Stimulated activated CD8-positive, alpha-beta memory T cell treated with anti-CD3 and anti-CD28 coated beads, Interleukin-7, amount 100 ng/mL, for 24 hours (primary cell): ENCODE measurements at regions not wholly inside any gene's neighbourhood (a gene's known extent, or its start where the extent isn't known, plus 50 kb on each side); places are given as distances from the start of the nearest gene placed in this dataset.
"Not testable (repeated sequence)": the region's sequence is repeated elsewhere in the genome, so short reads cannot be mapped to it uniquely, and the experiment has no call there.

Experiments used
- DNase-seq: peaks from one replicate; pipeline ENCODE4 v3.0.0-alpha.2; 2020; ENCODE audit warnings: low read depth

DNA sequence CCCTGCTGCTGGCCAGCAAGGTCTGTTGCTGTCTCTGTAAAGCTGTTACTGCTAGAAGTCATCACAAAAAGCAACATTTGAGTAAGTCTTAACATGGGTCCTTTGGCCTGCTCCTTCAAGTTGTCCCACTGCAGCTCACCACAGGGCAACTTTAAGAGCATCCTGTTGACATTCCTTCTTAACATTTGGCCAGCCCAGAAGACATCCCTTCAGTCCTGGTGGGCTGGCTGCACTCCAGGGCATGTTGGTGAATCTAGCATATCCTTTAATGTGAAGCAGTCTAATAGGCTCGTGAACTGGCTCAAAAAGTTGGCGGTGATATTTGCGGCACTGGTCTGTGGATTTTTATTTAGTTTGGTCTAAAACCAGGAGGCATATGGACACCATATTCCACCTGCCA is 92.2 kb upstream of the MAML3 start:
- DNase-seq: no peak

DNA sequence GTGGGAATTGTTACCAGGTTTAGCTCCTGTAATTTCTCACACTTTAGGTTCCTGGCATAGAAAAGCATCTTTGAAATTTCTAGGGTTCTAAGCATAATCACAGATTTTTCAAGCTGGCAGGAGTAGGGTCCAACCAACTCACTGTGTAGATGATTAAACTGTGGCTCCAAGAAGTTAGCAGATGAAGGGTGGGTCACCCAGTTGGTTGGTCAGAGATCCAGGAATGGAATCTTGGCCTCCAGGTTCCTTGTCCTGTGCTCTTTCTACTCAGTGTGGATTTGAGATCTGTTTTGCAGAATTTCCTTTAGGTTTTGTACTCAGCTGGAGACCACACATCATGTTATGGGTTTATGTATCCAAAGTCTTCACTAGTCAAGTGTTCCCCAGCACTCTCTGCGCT is 90.3 kb upstream of the MAML3 start:
- no peak for DNase-seq

DNA sequence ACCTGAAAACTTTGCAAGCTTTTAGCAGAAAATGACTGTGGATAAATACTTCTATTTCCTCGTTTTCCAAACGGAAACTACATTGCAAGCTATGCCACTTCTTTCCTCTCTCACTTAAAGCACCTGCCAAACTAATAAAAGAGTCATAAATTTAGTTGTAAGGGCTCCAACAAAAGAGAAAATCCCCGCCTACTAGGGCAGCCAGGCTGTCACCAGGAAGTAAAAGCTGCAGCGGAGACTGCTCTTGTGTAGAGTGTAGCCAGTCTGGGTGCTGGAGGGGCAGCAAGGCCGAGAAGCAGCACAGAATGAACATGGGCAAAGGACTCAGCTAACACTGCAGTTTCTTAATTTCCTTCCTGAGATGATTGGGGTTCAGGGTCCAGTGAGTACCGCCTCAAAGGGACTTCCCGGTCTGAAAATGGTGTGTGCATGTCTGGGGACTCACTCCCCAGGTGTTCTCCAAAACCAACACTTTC is 89.3 kb upstream of the MAML3 start:
- no peak for DNase-seq

DNA sequence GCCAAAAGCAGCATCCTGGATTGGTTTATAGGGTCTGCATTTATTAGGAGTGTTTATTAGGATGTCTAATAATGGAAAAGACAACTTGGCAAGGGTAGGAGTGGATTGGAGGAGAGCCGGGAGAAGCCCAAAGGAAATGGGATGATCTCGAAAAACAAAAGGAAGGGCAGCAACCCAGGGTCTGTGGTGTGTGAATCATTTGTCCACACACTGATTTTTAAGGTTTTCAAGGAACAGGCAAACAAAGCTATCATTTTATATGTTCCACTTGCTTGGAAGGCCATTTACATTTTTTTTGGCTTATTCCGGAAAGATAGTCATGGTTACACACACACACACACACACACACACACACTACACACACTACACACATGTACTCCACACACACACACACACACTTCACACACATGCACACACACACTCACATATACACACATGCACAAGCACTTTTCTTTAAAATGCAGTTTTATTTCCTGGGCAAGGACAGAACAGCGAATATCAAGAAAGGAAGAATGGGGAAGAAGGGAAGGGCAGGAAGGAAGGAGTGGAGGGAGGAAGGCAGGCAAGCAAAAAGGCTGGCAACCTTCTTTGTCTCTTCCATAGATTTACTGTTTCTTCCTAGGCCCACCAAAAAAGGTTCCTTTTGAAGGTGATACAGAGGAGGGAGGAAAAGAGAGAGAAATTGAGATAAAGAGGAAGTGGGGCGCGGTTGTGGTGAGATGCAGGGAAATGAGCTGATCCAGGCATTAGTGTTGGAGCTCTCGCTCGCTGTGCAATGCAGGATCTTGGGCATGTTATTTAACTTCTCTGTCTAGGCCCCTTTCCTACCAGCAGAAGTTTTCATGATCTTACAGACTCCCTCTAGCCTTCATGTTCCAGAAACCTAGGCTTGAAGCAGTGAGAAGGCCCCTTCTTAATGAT is 88.6 kb upstream of the MAML3 start:
- no peak for DNase-seq

DNA sequence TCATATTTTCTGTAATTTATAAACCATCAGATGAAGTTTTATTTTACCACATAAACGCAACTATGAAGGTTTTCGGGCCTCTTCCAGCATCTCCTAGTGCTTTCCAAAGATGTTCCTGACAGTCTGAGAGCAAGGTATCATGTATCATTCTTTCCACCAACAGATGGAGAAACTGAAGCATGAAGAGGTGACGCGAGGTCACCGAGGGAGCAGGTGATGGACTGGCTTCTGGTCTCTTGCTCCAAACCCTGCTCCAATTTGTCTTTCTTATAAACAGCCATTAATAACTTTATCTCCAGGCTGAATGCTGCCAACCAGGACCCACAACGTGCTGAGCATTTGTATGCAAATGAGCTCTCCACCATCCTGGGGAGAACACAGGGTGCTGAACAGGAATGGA is 86.3 kb upstream of the MAML3 start:
- no peak for DNase-seq

DNA sequence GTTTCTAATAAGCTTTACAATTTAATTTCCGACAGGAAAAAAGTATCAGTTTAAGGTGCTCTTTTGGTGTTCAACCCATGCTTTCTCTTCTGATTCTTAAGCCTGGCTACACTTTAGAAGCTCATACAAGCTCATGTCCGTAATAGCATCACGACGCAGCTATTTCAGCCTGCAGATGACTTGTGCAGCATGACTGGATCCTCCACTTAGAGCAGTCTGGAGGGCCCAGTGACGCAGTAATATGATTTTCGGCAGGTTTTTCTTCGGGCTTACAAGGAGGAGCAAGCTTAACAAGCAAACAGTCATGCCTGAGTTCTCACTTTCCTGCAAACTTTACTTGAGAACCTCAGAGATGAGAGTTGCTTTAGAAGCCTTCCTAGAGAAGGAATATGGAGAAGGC is 85.3 kb upstream of the MAML3 start:
- no peak for DNase-seq

DNA sequence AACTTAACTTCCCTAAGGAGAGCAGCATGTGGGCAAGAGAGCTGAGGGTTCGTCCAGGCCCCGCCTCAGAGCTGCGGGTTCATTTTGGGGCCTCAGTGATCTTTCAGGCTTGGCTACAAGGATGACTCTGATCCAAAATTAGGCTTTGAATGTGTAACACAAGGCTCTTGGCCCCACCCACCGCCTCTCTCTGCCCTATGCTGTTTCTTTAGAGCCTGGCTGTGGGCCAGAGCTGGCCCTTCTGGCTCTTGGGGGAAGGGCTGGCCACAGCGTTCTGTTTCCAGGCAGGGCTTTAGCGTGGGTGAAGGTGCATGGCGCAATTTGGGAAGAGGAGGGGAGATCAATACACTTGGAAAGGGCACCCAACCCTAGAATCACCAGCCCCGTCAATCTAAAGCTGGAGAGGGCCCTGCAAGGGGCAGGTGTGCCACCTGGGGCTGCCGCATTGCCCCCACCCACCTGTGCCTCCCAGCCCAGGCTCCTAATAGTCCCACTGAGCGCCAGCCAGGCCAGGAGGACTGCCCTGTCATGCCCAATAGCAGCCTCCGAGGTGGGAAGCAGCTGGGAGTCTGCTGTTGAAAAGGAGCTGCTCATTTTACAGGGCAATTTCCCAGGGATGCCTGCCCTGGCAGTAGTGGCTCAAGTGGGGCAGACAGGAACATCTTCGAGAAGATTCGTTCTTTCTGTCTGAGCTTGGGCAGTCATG is 84.5 kb upstream of the MAML3 start:
- DNase-seq: no peak

DNA sequence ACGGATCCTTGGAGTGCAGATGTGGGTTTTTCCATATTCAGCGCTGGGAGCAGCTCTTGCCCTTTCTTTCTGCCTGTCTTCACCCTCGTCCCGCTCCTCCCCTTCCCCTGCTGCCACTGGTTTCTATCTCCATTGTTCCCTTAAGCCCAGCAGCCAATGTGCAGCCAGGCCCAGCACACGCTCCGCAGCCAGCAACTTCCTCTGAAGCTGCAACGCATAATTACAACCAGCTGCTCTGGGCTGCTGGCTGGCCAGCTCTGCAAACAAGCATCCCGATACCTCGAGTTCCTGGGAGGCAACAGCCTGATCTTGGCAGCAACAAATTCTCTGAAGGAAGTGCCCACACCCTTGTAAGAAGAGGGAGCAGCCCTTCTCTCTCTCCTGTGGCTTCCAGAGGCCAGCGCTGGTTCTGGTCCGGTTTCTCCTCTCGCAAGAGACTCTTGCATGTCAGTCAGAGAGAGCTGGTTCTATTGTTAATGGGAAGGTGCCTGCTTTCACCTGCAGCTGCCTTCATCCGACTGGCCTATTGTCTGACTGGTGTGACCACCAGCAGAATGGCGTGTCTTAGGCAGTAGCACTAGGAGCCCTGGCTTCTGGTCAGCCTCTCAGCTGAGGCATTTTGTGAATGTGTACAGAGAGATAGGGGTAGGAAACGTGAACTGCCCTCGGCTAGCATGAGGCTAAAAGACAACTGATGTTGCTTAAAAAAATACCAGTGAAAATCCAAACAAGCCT is 83.8 kb upstream of the MAML3 start:
- no peak for DNase-seq

DNA sequence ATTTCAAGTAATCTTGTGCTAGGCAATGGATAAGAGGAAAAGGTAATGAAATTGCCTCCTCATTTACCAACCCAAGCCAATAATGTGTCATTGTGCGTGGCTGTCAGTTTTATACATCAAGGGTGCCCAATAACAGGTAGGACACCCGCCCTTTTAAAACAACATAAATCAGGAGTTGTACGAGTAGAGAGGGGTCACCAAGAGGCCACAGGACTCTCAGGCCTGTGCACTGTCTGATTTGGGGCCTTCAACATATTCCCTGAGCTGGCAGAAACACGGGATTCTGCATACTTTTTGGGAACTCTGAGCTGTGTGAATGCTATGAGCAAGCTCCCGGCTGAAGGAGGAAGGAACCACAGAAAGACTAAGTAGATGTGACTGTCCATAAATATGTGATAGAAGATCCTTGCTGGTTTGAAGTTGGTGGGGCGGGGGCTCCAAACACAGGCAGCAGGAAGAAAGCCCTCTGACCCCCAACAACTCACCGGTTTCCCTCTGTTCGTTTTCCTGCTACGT is 82.7 kb upstream of the MAML3 start:
- DNase-seq: no peak

DNA sequence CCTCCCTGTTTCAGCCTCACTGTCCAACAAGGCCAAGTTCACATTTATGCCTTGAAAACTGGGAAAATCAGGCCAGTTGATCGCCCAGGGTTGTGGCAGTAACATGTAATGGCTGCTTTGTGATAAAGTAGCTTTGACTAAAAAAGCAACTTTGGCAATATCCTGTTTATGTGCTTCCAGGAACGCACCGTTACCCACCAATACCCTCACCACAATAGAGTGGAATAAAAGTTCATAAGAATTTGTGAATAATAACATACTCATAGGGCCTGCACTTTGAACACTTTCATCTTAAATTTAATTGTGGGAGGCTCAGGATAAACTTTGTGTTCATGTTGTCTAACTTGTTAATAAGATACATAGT is 80.7 kb upstream of the MAML3 start:
- no peak for DNase-seq

DNA sequence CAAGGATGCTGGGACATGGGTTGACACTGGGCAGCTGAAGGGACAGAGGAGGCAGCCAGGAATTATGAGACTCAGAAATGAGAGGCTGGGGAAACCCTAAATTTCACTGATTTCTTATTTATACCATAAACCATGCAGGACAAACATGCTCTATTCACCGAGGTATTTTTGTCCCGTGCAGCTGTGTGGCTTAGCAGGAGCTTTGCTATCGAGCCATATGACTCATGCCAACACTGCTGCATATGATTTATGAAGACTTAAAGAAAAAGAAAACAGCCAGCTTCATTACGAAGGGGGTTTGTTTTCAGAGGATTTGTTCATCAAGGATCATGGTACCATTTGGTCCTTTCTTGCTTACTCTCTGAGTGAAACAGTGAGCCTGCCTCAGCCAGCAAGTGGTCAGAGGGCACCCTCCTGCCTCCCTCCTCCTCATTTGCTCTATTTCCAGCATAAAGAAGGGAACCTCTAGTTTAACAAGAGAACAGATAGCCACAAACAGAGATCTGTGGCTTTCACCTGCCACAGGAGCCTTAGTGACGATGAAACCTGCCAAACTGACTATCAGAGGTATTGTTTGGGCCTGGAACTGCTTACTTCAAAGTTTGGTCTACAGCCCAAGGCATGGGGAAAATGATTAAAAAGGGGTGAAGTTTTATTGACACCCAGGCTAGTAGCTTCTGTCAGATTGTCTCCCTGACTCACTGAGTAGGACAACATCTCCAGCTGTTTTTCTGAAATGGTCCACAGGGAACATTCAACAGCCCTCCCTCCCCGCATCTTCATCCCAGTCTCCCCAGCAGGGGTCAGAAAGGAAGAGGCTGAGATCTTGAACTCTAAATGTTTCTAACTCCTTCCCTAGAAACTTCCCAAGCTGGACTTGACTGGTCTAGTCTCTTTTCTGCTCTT is 80.1 kb upstream of the MAML3 start:
- DNase-seq: no peak

DNA sequence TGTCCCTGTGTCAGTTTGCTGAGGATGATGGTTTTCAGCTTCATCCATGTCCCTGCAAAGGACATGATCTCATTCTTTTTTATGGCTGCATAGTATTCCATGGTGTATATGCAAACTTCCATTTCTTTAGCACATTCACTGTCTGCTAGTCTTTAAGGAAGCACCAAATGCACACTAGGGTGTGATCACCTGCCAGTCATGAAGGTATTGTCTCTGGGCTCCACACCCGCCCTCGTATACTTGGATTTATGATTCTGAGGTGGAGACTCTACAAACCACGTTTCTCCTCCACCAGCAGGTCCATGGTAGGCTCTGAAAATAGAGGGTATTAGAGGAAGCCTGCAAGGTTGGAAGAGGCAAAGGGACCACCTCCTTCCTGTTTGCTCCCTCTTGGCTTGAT is 75.9 kb upstream of the MAML3 start:
- DNase-seq: no peak

DNA sequence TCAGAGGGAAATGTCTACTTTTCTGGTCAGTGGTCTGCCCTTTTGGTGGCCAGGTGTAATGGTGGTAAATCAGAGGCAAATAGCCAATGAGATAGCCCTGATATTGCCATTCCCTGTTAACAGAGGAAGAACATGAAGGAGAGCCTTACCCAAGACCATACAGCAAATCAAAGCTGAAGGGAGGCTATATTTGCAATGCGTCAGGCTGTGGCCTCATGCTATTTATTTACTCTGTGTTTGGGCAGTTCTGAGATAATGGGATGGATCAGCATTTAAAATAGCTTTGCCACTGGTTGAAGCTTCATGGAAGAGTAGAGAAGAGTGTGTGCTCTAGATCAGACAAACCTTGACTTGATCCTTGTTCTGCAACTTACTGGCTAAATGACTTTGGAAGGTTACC is 73.3 kb upstream of the MAML3 start:
- DNase-seq: no peak

DNA sequence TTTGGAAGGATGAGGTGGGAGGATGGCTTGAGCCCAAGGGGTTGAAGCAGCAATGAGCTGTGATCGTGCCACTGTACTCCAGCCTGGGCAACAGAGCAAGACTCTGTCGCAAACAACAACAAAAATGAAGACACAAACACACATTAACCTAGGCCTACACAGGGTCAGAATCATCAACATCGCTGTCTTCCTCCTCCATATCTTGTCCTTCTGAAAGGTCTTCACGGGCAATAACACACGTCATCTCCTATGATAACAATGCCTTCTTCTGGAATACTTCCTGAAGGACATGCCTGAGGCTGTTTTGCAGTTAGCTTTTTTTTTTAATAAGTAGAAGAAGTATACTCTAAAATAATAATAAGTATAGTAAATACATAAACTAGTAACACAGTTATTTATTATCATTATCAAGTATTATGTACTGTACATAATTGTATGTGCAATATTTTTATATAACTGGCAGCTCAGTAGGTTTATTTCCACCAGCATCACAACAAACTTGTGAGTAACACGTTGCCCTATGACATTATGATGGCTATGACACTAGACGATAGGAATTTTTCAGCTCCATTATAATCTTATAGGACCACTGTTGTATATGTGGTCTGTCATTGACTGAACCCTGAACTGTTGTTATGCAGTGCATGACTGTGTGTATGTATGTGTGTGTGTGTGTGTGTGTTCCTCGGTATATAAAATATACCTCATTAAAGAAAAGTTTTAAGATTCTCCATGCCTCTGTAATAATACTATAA is 69.2 kb upstream of the MAML3 start:
- DNase-seq: no peak

DNA sequence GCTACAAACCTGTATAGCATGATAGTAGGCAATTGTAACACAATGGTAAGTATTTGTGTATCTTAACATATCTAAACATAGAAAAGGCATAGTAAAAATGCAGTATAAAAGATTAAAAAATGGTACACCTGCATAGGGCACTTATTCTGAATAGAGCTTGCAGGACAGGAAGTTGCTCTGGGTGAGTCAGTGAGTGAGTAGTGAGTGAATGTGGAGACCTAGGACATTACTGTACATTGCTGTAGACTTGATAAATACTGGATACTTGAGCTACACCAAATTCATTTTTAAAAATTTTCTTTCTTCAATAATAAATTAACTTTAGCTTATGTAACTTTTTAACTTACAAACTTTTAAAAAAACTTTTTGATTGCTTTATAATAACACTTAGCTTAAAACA is 68.2 kb upstream of the MAML3 start:
- no peak for DNase-seq

DNA sequence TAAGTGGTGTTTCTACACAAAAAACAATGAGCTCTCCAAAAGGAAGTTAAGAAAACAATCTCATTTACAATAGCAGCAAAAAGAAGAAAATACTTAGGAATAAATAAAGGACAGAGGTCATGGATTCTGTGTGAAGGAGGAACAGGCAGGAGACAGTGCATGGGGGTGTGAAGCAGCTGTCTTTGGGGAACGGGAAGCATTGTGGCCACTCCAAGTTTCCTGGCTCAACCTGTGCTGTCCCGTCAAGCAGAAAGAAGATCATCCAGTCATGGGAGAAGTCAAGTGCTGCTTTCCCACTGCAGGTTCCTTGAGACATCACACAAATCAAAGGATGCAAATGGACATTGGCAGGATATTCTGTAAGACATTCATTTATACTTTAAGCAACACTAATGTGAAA is 66.1 kb upstream of the MAML3 start:
- DNase-seq: no peak

DNA sequence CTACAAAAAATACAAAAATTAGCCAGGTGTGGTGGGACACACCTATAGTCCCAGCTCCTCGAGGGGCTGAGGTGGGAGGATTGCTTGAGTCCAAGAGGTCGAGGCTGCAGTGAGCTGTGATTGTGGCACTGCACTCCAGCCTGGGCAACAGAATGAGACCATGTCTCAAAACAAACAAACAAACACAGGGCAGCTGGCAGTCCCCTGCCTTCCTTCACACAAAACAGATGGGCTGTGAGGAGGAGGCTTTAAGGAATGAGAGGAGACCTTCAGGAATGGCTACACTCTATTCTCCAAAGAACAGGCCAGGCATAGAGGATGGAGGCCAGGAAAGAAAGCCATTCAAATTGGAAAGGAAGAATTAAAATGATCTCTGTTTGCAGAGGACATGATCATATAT is 65.6 kb upstream of the MAML3 start:
- no peak for DNase-seq

DNA sequence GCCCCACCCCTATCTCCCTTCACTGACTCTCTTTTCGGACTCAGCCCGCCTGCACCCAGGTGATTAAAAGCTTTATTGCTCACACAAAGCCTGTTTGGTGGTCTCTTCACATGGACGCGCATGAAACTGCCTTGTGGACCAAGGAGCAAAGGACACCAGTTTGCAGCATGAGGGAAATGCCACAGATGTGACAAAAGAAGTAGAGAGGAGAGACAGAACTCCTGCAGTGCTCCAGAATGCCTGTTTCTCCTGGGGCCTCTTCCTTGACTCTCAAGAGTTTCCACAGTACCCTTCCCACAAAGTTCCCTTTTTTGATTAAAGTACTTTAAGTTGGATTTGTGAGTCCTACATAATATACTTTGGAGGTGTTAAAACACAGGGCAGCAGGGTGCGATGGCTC is 65.1 kb upstream of the MAML3 start:
- not testable (repeated sequence) for DNase-seq

DNA sequence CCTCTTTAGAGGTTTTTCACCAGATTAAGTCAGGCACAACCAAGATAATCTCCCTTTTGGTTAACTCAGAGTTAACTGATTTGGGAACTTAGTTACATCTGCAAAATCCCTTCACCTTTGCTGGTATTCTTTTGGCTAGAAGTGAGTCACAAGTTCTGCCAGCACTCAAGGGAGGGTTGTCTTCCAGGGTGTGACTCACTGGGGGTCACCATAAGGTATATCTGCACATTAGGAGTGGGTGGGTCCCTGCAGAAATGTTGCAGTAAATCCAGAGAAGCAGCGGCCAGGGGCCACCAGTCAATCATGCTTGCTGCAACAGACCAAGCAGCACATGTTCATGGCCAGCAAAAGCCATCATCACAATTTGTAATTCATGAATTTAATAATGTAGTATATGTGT is 59.8 kb upstream of the MAML3 start:
- DNase-seq: no peak

DNA sequence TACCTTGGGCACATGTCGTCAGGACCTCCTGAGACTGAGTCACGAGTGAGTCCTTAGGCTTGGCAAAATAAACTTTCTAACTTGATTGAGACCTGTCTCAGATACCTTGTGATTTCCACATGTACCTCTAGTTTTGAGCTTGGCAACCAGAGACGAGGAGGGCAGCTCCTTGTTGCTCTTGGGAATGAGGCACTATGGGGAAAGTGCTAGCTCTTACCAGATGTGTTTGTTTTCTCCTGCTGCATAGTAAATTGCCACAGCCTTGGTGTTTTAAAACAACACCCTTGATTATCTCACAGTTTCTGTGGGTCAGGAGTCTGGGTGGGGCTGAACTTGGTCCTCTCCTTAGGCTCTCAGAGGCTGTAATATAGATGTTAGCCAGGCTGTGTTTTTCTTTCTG is 59.1 kb upstream of the MAML3 start:
- DNase-seq: no peak

DNA sequence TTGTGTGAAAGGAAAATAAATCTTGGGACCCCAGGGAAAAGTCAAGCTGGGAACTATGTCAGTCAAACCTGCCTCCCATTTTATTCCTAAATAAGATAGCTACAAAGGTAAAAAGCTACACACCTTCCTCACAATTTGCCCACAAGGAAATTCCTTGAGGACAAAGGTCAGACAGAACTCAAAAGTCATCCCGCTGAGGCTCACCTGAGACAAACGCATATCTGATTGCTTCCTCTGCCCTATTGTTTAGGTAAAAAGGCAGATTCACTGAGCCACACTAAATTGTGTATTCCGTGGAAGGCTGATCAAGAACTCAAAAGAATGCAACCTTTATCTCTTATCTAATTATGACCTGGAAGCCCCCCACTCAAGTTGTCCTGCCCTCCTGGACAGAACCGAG is 58.7 kb upstream of the MAML3 start:
- DNase-seq: no peak
